Right lobe of liver (tissue), 4 donors: ENCODE measurements at regions not wholly inside any gene's neighbourhood (a gene's known extent, or its start where the extent isn't known, plus 50 kb on each side); places are given as distances from the start of the nearest gene placed in this dataset.

Source experiments
- POLR2A ChIP-seq: fragments of 450-650 bp; IDR thresholded peaks from one replicate; pipeline ENCODE4 v1.6.1; 2017; ENCODE audit warnings: antibody characterized with exemption, mild to moderate bottlenecking
- TF ChIP-seq, protein P1 (sequence below), 4 donors: fragments of 200-600 bp in 3 of 4; fragments of 450-650 bp in 1 of 4; IDR thresholded peaks; one replicate each; pipeline versions ENCODE4 v1.5.1 to v1.8.0; 2016 to 2022; ENCODE audit warnings: antibody characterized with exemption in 4 of 4, mild to moderate bottlenecking in 2 of 4
- donor health status: DM: no; HTN: no; CAD: no.
- donor health status: DM: no; HTN: no; CAD: no.
- donor health status: DM: no; HTN: yes; CAD: no.

DNA sequence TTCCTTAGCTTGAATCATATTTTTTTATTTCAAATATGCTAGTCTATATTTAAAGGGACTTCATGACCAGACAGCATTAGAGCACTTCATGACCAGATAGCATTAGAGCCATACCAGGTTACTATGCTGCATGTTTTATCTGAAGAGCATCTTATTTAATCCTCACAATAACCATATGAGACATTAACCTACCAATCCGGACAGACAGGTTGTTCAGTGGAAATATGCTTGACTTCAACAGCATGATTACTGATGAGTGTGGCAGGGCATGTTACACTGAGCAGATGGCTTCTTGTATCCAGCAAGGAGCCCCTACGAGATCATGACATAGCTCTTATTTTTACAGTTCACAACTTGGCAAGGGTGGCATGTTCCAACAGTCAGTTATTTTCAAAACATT lies 85.0 kb upstream of the KCTD3 start:
- TF ChIP-seq, protein P1, sequence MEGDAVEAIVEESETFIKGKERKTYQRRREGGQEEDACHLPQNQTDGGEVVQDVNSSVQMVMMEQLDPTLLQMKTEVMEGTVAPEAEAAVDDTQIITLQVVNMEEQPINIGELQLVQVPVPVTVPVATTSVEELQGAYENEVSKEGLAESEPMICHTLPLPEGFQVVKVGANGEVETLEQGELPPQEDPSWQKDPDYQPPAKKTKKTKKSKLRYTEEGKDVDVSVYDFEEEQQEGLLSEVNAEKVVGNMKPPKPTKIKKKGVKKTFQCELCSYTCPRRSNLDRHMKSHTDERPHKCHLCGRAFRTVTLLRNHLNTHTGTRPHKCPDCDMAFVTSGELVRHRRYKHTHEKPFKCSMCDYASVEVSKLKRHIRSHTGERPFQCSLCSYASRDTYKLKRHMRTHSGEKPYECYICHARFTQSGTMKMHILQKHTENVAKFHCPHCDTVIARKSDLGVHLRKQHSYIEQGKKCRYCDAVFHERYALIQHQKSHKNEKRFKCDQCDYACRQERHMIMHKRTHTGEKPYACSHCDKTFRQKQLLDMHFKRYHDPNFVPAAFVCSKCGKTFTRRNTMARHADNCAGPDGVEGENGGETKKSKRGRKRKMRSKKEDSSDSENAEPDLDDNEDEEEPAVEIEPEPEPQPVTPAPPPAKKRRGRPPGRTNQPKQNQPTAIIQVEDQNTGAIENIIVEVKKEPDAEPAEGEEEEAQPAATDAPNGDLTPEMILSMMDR (IDR thresholded peaks at IDR 0.05): no peak
- TF ChIP-seq POLR2A: no peak
